Kidney epithelial cell (primary cell): ENCODE measurements at regions not wholly inside any gene's neighbourhood (a gene's known extent, or its start where the extent isn't known, plus 50 kb on each side); places are given as distances from the start of the nearest gene placed in this dataset.

Experiments
- DNase-seq: peaks from one replicate; pipeline ENCODE4 v3.0.0-alpha.2; 2010; ENCODE audit warnings: low read depth
- H3K27me3 ChIP-seq: 2 replicates; pipeline ENCODE4 v1.6.0; 2011; ENCODE audit warnings: low read length; ENCODE audit not compliant: control insufficient read depth, insufficient read depth
- H3K36me3 ChIP-seq: 2 replicates; pipeline ENCODE4 v1.5.1; 2011; ENCODE audit warnings: low read length; ENCODE audit not compliant: control insufficient read depth, insufficient read depth
- H3K4me3 ChIP-seq: 2 replicates; pipeline ENCODE4 v1.5.1; 2011; ENCODE audit warnings: low read depth, mild to moderate bottlenecking, control low read depth, low read length
- TF ChIP-seq, protein P1 (sequence below): IDR thresholded peaks from 2 replicates; pipeline ENCODE4 v1.5.1; 2011; ENCODE audit warnings: mild to moderate bottlenecking, moderate library complexity, low read length, control low read depth, inconsistent platforms; ENCODE audit not compliant: insufficient read depth, poor library complexity, severe bottlenecking

- TF ChIP-seq, protein P1, sequence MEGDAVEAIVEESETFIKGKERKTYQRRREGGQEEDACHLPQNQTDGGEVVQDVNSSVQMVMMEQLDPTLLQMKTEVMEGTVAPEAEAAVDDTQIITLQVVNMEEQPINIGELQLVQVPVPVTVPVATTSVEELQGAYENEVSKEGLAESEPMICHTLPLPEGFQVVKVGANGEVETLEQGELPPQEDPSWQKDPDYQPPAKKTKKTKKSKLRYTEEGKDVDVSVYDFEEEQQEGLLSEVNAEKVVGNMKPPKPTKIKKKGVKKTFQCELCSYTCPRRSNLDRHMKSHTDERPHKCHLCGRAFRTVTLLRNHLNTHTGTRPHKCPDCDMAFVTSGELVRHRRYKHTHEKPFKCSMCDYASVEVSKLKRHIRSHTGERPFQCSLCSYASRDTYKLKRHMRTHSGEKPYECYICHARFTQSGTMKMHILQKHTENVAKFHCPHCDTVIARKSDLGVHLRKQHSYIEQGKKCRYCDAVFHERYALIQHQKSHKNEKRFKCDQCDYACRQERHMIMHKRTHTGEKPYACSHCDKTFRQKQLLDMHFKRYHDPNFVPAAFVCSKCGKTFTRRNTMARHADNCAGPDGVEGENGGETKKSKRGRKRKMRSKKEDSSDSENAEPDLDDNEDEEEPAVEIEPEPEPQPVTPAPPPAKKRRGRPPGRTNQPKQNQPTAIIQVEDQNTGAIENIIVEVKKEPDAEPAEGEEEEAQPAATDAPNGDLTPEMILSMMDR = no peak
- Histone ChIP-seq H3K4me3 (no peak overlapping the region), H3K36me3 (no peaks in the 10 kb centered on the region), H3K27me3 (no peaks in the 10 kb centered on the region)
- DNase-seq = no peak
These were observed 419.3 kb upstream of the MEF2C start for GRCh38 chr5:89302102-89302891.

DNA sequence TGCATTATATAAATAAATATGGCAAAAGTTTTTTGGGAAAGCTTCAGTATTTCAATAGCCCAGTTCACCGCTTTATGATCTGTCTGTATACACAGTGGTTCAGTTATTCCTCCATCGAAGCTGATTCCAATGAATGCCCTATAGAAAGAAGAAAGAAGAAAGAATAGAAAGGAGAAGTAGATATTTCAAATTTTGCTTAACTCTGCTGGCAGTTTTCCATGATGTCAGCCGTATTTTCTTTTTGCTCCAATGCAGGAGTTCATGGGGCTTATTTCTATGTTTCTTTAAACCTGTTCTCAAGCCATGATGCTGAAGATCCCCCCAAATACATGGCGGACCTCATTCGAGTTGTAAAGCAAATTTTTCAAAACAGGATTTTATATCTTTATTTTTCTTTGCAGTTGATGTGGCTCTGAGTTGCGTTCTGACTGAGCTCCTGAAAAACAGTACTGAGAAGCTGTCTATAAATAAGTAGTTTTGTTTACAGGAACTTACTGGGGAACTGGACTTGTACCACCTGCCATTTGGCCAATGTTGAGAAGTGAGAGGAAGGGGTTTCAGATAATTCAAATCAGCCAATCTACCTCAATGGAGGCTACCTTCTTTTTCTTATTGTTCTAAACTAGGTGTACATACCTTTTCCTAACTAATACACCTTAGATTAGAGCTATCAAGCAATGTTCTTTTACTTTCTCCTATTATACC, 418.5 kb upstream of the MEF2C start:
- H3K27me3 ChIP-seq = no peaks in the 10 kb centered on the region
- TF ChIP-seq, protein P1 = no peak
- DNase-seq = no peak
- no peaks in the 10 kb centered on the region for H3K36me3 ChIP-seq
- no peak overlapping the region for H3K4me3 ChIP-seq

DNA sequence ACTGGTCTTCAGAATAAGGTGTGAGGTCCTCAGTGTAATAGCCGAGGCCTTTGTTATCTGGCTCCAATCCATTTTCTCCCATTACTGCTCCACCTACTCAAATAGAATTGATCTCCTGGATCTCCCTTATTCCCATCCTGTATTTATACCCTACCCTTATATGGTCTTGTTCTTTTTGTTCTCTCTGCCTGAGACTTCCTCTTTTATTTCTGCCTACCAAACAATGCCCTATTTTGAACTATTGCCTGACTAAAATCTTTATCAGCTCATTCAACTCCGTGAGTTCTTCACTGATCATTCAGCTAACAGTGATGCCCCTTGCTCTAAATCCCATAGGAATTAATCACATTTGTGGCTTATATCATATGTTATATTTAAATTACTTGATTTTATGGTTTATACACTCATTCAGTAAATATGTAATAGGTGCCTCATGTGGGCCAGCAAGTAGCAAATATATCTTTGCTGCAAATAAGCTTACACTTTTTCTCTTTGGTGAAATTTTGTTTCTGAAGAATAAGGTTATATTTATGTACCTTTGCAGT, 417.5 kb upstream of the MEF2C start:
- DNase-seq = no peak
- TF ChIP-seq, protein P1 = no peak

DNA sequence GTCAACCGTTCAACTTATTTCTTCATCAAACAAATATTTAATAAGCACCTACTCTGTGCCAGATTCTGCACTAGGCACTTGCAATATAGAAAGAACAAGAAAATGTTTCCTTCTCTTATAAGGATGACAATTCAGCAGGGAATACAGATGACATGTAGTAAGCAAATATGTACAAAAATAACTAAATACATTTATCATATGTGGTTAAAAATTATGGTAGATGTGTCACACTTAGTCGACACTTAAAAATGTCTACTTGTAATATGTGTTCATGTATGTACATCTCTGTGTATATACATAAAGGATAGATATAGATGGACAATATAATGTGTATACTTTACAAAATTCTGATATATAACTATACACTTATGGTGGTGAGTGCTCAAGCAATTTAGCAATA, 417.0 kb upstream of the MEF2C start:
- TF ChIP-seq, protein P1 = no peak
- Histone ChIP-seq H3K27me3 (no peaks in the 10 kb centered on the region), H3K4me3 (no peak overlapping the region), H3K36me3 (no peaks in the 10 kb centered on the region)
- no peak for DNase-seq

More for the DNA sequence above, 417.5 kb upstream of the MEF2C start:
- no peak overlapping the region for H3K4me3 ChIP-seq
- H3K27me3 ChIP-seq = no peaks in the 10 kb centered on the region
- no peaks in the 10 kb centered on the region for H3K36me3 ChIP-seq

- Histone ChIP-seq H3K36me3 (no peaks in the 10 kb centered on the region), H3K4me3 (no peak overlapping the region), H3K27me3 (no peaks in the 10 kb centered on the region)
- TF ChIP-seq, protein P1 = no peak
- no peak for DNase-seq
These were observed 414.1 kb upstream of the MEF2C start for GRCh38 chr5:89297066-89297465.
